Common myeloid progenitor, CD34-positive (primary cell): ENCODE measurements at regions not wholly inside any gene's neighbourhood (a gene's known extent, or its start where the extent isn't known, plus 50 kb on each side); places are given as distances from the start of the nearest gene placed in this dataset.

ENCODE experiments used
- CTCF ChIA-PET: fragments of 350-600 bp; sonication (Branson Sonifier 250); formaldehyde crosslinking; loops from one replicate; lab custom pipeline; 2021; ENCODE audit warnings: antibody characterized with exemption; lab: Charles Lee
- POLR2A ChIA-PET: fragments of 350-600 bp; sonication (Branson Sonifier 250); formaldehyde crosslinking; loops from one replicate; lab custom pipeline; 2021; ENCODE audit warnings: antibody characterized with exemption; lab: Charles Lee
- DNase-seq, 3 donors: peaks; one replicate each; pipeline versions ENCODE4 v3.0.0 to v3.0.0-alpha.2; 2013
- H3K27ac ChIP-seq, 2 experiments: 1 replicate in 1 of 2; 2 replicates in 1 of 2; pipeline ENCODE4 v1.7.0; 2013; ENCODE audit warnings: inconsistent platforms in 2 of 2, low read length in 2 of 2, mild to moderate bottlenecking in 2 of 2, low read depth in 1 of 2, moderate library complexity in 1 of 2; ENCODE audit not compliant: severe bottlenecking in 2 of 2, insufficient read depth in 1 of 2, poor library complexity in 1 of 2
- H3K27me3 ChIP-seq, 5 experiments: replicated peaks in 2 of 5; 1 replicate in 3 of 5; 2 replicates in 2 of 5; pipeline versions ENCODE4 v1.6.1 to v1.7.0; 2013; ENCODE audit warnings: low read length in 4 of 5, mild to moderate bottlenecking in 2 of 5, moderate library complexity in 2 of 5, inconsistent platforms in 1 of 5; ENCODE audit not compliant: insufficient read depth in 5 of 5, control insufficient read depth in 4 of 5
- H3K36me3 ChIP-seq, 4 experiments: 1 replicate in 2 of 4; 2 replicates in 2 of 4; pipeline versions ENCODE4 v1.6.1 to v1.7.0; 2013; ENCODE audit warnings: low read length in 3 of 4, control low read depth in 1 of 4, mild to moderate bottlenecking in 1 of 4; ENCODE audit not compliant: control insufficient read depth in 4 of 4, insufficient read depth in 4 of 4
- H3K4me1 ChIP-seq, 4 experiments: 1 replicate in 3 of 4; 2 replicates in 1 of 4; pipeline versions ENCODE4 v1.6.1 to v1.7.1; 2013; ENCODE audit warnings: low read length in 3 of 4, mild to moderate bottlenecking in 3 of 4, control low read depth in 1 of 4, inconsistent platforms in 1 of 4, moderate library complexity in 1 of 4; ENCODE audit not compliant: control insufficient read depth in 4 of 4, insufficient read depth in 4 of 4; ENCODE audit errors: control extremely low read depth in 1 of 4
- H3K4me3 ChIP-seq, 7 experiments: 1 replicate in 4 of 7; 2 replicates in 3 of 7; pipeline versions ENCODE4 v1.5.1 to v1.7.0; 2013; ENCODE audit warnings: mild to moderate bottlenecking in 7 of 7, low read length in 6 of 7, moderate library complexity in 6 of 7, inconsistent platforms in 2 of 7, low read depth in 2 of 7, control low read depth in 1 of 7; ENCODE audit not compliant: insufficient read depth in 4 of 7, control insufficient read depth in 1 of 7; ENCODE audit errors: extremely low read depth in 1 of 7
- H3K9me3 ChIP-seq, 5 experiments: 1 replicate in 4 of 5; 2 replicates in 1 of 5; pipeline versions ENCODE4 v1.6.1 to v1.7.1; 2013; ENCODE audit warnings: low read length in 4 of 5, mild to moderate bottlenecking in 2 of 5, inconsistent platforms in 1 of 5, low read depth in 1 of 5, moderate library complexity in 1 of 5; ENCODE audit not compliant: control insufficient read depth in 4 of 5, insufficient read depth in 2 of 5; ENCODE audit errors: control extremely low read depth in 1 of 5
- WGBS: methylation state at CpG from one replicate; pipeline ENCODE4 v1.1.5; 2013; ENCODE audit not compliant: insufficient coverage; 5-methylcytosine and 5-hydroxymethylcytosine counted together

- POLR2A ChIA-PET, result no interaction called here
- Histone ChIP-seq H3K4me3 (no peak overlapping the region), H3K27me3 (no peaks in the 10 kb centered on the region), H3K27ac (no peak overlapping the region), H3K36me3 (no peaks in the 10 kb centered on the region), H3K4me1 (no peaks in the 10 kb centered on the region), H3K9me3 (no peaks in the 10 kb centered on the region)
- DNase-seq, result no peak
- CTCF ChIA-PET, result no interaction called here
- no CpG with 5 or more reads among the region's 1 CpG for WGBS
Observed at GRCh38 chr5:106963630-106964029, 707.1 kb downstream of the EFNA5 start.

- POLR2A ChIA-PET, result no interaction called here
Observed at GRCh38 chr5:106962464-106963230, 708.1 kb downstream of the EFNA5 start.

GRCh38 chr5:106959387-106959786, 711.4 kb downstream of the EFNA5 start:
- DNase-seq, result no peak
- CTCF ChIA-PET, result interaction anchor here (0.6 kb wide), 1 partner anchor 353 kb away, joined by 3 read pairs; no protein-coding TSS in a partner anchor
- no peaks in the 10 kb centered on the region for H3K4me1 ChIP-seq
- POLR2A ChIA-PET, result no interaction called here
- no peak overlapping the region for H3K4me3 ChIP-seq
- WGBS, result no CpG with 5 or more reads among the region's 2 CpGs
- H3K27ac ChIP-seq, result no peak overlapping the region
- H3K27me3 ChIP-seq, result no peaks in the 10 kb centered on the region
- no peaks in the 10 kb centered on the region for H3K9me3 ChIP-seq
- no peaks in the 10 kb centered on the region for H3K36me3 ChIP-seq

More at GRCh38 chr5:106962464-106963230, 708.1 kb downstream of the EFNA5 start:
- H3K27ac ChIP-seq, result no peak overlapping the region
- H3K4me3 ChIP-seq, result no peak overlapping the region
- DNase-seq, result no peak
- no peaks in the 10 kb centered on the region for H3K27me3 ChIP-seq
- WGBS, result 92% methylated on average over 3 of the region's 7 CpGs
- CTCF ChIA-PET, result no interaction called here
- no peaks in the 10 kb centered on the region for H3K9me3 ChIP-seq
- H3K4me1 ChIP-seq, result no peaks in the 10 kb centered on the region
- H3K36me3 ChIP-seq, result no peaks in the 10 kb centered on the region

- Histone ChIP-seq H3K4me1 (no peaks in the 10 kb centered on the region), H3K27ac (no peak overlapping the region), H3K36me3 (no peaks in the 10 kb centered on the region), H3K9me3 (no peaks in the 10 kb centered on the region), H3K27me3 (no peaks in the 10 kb centered on the region), H3K4me3 (no peak overlapping the region)
- POLR2A ChIA-PET, result no interaction called here
- CTCF ChIA-PET, result interaction anchor here (0.6 kb wide), 1 partner anchor 221 kb away, joined by 3 read pairs; no protein-coding TSS in a partner anchor
- WGBS, result 87% methylated on average over 3 of the region's 3 CpGs
- DNase-seq, result no peak
Observed at GRCh38 chr5:106957336-106957735, 713.4 kb downstream of the EFNA5 start.

- Histone ChIP-seq H3K27ac (no peak overlapping the region), H3K27me3 (no peaks in the 10 kb centered on the region), H3K4me3 (no peak overlapping the region), H3K9me3 (no peaks in the 10 kb centered on the region), H3K36me3 (no peaks in the 10 kb centered on the region), H3K4me1 (no peaks in the 10 kb centered on the region)
- no CpG with 5 or more reads among the region's 1 CpG for WGBS
- DNase-seq, result no peak
- ChIA-PET CTCF (interaction anchor here (0.9 kb wide), 1 partner anchor 24 kb away, joined by 3 read pairs; no protein-coding TSS in a partner anchor), POLR2A (no interaction called here)
Observed at GRCh38 chr5:106956886-106957285, 713.9 kb downstream of the EFNA5 start.

GRCh38 chr5:106956187-106956586, 714.5 kb downstream of the EFNA5 start:
- Histone ChIP-seq H3K4me1 (no peaks in the 10 kb centered on the region), H3K9me3 (no peaks in the 10 kb centered on the region), H3K4me3 (no peak overlapping the region), H3K27ac (no peak overlapping the region), H3K36me3 (no peaks in the 10 kb centered on the region), H3K27me3 (no peaks in the 10 kb centered on the region)
- WGBS, result 90% methylated on average over 3 of the region's 5 CpGs
- DNase-seq, result no peak
- ChIA-PET POLR2A (no interaction called here), CTCF (interaction anchor here (0.9 kb wide), 1 partner anchor 23 kb away, joined by 3 read pairs; no protein-coding TSS in a partner anchor)

- H3K36me3 ChIP-seq, result no peaks in the 10 kb centered on the region
- WGBS, result 92% methylated on average over 3 of the region's 3 CpGs
- no peaks in the 10 kb centered on the region for H3K27me3 ChIP-seq
- no peak overlapping the region for H3K4me3 ChIP-seq
- ChIA-PET POLR2A (no interaction called here), CTCF (no interaction called here)
- DNase-seq, result no peak
- no peaks in the 10 kb centered on the region for H3K4me1 ChIP-seq
- H3K9me3 ChIP-seq, result no peaks in the 10 kb centered on the region
- no peak overlapping the region for H3K27ac ChIP-seq
Observed at GRCh38 chr5:106940986-106941385, 729.8 kb downstream of the EFNA5 start.
